SU-DHL-6 (cell line): ENCODE measurements at regions not wholly inside any gene's neighbourhood (a gene's known extent, or its start where the extent isn't known, plus 50 kb on each side); places are given as distances from the start of the nearest gene placed in this dataset.

ENCODE experiments used
- EZH2phosphoT487 ChIP-seq: fragments of 200-600 bp; sonication (generic), shearing (Covaris generic); conservative IDR thresholded peaks from 2 replicates; pipeline ENCODE4 v1.6.1; 2018; ENCODE audit warnings: mild to moderate bottlenecking, antibody characterized with exemption, low read length, moderate library complexity, mixed read lengths
- TF ChIP-seq, protein P1 (sequence below): fragments of 200-600 bp; sonication (generic); IDR thresholded peaks from one replicate; pipeline ENCODE4 v1.5.1; 2017; ENCODE audit warnings: antibody characterized with exemption, mild to moderate bottlenecking, low read length, moderate library complexity; ENCODE audit not compliant: insufficient read depth, poor library complexity, severe bottlenecking

- TF ChIP-seq, protein P1, sequence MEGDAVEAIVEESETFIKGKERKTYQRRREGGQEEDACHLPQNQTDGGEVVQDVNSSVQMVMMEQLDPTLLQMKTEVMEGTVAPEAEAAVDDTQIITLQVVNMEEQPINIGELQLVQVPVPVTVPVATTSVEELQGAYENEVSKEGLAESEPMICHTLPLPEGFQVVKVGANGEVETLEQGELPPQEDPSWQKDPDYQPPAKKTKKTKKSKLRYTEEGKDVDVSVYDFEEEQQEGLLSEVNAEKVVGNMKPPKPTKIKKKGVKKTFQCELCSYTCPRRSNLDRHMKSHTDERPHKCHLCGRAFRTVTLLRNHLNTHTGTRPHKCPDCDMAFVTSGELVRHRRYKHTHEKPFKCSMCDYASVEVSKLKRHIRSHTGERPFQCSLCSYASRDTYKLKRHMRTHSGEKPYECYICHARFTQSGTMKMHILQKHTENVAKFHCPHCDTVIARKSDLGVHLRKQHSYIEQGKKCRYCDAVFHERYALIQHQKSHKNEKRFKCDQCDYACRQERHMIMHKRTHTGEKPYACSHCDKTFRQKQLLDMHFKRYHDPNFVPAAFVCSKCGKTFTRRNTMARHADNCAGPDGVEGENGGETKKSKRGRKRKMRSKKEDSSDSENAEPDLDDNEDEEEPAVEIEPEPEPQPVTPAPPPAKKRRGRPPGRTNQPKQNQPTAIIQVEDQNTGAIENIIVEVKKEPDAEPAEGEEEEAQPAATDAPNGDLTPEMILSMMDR = no peak
- no peak for TF ChIP-seq EZH2phosphoT487
Observed at GRCh38 chr15:31842532-31843195, 187.7 kb upstream of the CHRNA7 start.
